ENCODE measurements at regions not wholly inside any gene's neighbourhood (a gene's known extent, or its start where the extent isn't known, plus 50 kb on each side); places are given as distances from the start of the nearest gene placed in this dataset.

DNA sequence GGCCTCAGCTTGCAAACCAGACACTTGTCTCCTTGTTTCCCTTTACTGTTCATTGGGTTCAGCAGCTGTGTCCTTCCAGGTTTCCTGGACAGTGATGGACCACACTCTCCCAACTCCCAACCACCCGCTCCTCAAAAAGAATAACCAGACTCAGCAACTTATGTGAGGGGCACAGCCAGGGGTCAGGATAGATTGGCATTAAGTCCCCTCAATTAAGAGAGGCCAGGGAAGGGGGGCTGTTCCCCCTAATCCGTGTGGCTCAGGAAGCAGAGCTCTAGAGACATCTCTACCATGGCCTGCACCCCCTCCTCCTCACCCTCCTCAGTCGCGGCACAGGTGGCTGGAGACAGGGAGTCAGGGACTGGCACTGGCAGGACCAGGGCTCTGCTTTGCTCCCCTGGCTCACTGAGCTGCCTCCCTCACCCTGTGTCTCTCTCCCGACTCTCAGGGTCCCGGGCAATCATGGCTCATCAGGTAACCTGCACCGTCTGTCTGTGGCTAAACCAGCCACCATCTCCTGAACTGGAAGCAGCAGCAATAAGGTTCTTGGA is 111.7 kb downstream of the ZNF280B start:
- DNase-seq, result no peak

DNA sequence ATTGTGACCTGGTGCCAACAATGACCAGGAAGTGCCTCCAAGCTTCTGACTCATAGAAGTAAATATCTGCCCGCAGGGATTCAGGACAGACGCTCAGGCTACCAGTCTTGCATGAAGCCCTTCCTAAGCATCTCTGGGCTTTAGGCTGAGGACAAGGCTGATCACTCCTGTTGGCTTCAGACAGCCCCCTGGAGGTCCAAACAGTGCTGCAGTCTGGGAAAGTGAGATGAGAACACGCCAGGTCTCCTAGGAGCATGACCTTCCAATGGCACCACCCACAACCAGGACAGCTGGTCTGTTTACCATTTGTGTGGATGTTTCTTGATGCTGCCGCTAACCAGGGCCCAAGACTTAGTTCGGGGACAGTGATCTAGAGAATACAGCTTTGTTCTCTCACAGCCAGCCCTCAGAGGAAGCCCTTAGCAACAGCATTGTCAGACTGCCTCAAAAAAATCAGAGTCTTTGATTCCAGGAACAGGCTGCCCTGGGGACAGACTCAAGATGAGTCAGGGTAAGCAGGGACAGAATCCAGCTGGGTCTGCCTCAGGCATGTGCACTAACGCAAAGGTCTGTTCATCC is 111.2 kb downstream of the ZNF280B start:
- no peak for DNase-seq

DNA sequence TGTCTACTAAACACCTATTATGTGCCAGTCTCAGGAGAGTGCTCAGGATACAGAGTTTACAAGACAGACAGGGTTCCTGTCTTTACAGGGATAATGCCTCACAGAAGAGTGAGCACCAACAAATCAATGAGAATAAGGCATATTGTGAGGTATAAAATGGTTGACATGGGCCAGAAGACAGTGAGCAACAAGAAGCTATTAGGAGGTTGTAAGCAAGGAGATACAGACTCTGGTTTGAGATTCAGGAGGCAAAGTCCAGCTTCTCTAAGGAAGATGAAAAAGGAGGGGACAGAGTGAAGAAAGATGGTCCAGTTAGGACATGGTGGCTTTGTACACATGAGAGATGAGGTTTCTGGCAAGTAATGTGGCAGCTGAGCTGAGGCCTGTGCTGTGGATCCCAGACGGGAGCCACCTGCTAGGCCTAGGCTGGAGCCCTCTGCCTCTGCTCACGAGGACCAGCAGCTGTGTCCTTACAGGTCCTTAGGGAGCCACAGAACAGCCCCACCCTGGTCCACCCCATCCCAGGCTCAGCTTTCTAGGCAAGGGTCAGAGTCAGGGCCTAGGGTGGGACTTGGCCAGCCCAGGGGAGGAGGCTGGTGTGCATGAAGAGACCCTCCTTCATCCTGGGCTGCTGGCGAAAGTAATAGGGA is 110.5 kb downstream of the ZNF280B start:
- DNase-seq, result no peak

DNA sequence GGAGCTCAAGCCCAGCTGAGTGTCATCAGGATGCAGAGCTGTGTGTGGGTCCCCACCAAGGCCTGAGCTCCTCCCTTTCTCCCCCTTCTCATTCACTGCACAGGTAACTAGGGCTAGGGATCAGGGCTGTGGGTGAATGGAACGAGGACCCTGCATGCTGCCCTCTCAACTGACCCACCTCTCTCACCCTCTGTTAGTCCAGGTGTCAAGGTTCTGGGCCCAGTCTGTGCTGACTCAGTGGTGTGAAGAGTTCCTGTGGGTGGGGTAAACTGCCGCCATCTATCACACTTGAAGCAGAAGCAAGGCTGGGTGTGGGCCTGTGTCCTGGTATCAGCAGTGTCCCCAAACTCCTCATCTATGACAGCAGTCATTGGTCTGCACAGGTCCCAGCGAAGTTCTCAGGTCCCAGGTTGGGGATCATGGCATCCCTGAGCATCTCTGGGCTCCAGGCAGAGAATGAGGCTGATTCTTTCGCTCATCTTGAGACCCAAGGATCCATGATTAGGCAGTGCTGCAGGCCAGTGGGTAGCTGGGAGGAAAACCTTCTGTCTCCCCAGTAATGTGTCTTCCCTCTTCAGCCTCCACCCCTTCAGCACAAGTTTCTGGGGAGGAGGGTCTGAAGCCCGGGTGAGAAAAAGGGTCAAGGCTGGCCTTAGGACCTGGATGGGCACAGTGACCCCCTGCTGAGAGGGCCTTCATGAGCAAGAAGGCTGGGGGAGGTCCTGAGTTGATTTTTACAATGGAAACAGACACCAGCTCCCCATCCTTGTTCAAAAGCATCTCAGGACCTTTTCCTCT is 109.8 kb downstream of the ZNF280B start:
- DNase-seq, result no peak

DNA sequence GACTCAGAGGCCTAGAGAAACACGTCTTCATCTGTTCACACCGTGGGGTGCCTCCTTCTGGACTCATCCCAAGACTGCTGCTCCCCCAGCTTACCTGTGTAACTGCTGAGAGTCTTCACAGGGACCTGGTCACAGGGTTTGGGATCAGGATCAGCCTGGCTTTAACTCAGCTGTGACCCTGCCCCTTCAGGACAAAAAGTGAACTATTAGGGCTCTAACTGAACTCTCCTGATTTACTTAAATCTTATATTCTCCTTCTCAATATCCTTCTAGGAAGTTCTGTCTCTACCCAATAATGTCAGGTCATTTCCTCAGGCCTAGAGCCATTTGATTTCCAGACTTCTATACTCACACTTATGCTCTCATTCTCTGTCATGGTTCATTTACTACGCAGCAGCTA is 108.4 kb downstream of the ZNF280B start:
- no peak for DNase-seq

DNA sequence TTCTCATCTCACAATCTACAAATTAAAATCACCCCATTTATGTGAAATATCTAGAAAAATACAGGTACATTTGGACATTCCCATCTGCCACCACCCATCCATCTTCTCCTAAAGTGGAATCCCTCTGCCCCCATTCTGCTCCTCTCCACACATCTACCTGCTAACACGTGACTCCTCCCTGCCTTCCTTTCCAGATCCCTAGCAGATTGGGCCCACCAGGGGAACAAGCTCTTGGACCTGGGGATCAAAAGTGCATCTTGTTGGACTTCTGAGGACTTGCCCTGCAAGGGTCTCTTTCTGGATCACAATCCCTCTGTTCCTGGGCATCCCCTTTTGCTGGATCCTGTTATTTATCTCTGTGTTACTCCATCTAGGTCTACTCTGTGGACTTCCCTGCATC is 107.6 kb downstream of the ZNF280B start:
- no peak for DNase-seq

DNA sequence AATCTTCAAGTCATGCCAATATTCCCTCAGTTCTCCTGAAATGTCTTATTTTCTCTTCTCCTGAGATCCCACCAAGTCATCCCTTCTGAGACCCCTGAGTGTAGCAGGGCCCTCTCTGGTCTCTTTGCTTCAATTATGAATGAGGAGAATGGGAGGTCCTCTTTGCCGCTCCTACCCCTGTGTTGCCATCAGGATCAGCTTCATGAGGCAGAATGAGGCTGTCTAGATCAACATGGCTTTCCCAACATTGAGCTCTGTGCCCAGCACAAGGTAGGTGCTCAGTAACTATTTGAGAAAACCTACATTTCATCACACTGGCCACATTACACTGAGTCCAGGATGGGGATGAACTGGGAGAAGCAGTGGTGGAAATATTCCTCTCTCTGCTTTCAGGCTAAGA is 107.2 kb downstream of the ZNF280B start:
- DNase-seq, result no peak

DNA sequence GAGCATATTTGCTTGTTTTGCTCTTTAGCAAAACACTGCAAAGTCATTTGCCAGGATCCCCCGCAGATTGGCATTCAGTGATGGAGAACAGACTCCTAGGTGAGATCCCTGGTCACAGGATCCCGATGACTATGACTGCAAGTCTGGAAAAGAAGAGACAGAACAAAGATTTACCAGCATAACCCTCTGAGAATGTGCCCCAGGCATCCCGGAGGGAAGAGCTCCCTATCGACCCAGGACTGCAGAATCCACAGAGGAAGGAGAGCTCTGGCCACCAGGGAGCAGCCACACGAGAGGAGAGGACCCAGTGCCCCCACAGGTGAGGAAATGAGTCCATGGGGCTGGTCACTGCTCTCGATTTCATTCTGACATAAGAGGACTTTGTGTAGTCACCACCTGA is 105.2 kb downstream of the ZNF280B start:
- no peak for DNase-seq

DNA sequence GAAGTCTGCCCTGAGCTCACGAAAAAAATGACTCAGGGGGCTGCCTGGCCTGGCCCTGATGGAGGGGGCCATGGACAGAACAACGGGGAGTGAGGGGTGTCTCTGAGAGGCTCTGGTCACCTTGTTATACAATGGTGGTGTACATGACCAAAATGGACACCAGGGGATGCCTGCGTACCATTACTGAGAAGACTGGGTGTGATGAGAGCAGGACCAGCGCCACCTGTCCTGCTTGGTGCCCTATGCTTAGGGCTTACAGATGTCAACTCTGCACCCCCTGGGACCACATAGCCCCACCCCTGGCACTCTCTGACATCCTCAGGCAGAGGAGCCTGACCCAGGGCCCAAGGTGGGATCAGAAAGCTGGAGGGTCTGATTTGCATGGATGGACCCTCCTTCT is 104.8 kb downstream of the ZNF280B start:
- DNase-seq, result no peak

DNA sequence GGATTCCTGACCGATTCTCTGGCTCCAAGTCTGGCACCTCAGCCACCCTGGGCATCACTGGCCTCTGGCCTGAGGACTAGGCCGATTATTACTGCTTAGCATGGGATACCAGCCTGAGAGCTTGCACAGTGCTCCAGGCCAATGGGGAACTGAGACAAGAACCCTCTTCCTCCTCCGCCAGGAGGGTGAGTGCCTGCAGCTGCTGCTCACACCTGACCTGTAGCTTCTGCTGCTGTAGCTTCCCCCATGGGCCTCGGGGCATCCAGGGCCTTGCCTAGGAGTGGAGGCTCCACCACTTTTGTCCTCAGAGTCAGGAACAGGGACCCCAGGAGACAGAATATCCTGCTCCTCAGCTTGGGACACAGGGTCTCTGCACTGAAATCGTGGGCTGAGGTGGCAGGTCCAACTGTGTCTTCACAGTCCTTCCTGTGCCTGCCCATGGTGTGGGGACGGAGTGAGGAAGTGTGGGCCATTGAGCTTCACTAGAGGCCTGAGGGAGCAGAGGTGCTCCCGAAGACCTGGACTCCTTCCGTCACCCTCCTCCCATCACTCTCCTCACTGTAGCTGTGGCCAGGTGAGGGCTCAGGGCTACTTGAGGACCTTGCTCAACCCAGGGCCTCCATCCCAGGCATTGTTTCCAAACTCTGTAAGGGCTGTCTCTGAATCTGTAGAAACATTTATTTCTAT is 103.8 kb downstream of the ZNF280B start:
- DNase-seq, result no peak

DNA sequence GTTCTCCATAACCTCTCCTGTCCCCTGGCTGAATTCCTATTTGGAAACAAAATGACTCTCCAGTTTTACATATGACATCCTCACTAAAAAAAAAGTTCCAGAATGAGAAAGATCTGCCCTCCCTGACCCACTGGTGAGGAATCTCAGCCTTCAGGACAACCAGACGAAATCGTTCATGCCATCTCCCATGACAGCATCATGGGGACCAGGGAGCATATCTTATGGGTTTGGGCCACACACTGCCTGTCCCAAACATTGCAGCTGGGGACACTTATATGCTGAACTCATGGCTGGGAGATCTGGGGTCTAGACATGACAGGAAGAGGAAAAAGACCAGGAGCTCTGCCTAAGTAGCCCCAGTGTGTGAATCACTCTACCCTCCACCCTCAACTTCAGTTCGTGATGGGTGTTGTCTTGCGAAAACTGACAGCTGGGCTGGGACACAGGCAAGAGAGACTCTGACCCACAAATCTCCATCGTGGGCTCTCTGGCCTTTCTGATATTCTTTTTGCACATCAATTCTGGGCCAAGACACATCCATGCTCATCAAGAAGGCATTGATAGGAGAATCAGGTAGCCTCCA is 102.0 kb downstream of the ZNF280B start:
- DNase-seq, result no peak

DNA sequence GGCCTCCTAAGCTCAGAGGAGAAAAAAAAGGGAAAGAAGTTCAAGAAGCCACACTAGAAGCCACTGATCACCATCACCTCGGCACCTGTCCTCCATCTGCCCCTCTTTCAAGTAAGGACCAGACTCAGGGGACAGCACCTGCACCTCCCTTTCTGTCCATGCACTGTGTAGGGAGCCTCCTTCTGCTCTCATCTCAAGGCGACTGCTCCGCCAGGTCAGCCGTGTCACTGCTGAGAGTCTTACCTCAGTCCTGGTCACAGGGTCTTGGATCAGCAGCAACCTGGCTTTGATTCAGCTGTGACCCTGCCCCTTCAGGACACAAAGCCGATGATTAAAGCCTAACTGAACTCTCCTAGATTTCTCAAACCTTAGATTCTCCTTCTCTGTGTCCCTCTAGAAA is 101.5 kb downstream of the ZNF280B start:
- DNase-seq, result no peak

DNA sequence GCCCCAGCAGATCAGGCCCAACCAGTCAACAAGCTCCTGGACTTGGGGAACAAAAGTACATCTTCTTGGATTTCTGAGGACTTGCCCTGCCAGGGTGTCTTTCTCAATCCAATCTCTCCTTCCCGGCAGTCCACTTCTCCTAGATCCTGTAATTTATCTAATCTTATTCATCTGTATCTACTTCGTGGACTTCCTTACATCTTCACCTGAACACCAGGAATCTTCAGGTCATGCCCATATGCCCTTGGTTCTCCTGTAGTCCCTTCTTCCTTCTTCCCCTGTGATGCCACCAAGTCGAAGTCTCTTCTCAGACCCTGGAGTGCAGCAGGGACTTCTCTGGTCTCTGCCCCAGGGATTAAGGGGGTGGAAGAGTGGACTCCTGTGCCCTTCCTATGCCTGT is 100.3 kb downstream of the ZNF280B start:
- DNase-seq, result no peak

DNA sequence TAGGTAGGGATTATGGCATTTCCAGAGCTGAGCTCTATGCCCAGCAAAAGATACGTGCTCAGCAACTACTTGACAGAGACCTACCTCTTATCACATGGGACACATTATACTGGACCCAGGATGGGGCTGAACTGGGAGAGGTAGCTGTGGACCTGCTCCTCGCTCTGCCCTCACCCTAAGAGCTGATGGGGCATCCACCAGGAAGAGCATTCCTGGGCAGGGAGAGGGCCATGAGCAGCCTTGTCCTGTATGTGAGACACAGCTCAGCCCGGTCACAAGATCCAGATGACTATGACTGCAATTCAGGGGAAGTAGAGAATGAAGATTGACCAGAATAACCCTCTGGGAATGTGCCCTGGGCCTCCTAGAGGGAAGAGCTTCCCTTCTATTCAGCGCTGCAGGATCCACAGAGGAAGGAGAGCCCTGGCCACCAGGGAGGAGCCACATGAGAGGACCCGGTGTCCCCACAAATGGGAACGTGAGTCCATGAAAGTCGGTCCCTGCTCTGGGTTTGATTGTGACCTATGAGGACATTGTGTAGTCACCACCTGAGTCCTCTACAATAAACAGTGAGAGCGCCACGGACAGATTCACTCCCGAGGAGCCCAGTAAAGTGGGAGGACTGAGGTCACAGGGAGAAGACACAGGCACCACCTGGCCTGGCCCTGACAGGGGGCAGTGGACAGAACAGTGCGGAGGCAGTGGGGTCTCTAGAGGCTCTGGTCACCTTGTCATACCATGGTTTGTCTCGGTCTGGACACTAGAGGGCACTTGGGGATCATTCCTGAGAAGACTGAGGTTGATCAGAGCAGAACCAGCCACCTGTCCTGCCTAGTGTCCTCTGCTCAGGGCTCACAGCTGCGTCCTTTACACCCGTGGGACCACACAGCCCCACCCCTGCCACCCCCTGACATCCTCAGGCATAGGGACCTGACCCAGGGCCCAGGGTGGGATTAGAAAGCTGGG is 99.5 kb downstream of the ZNF280B start:
- no peak for DNase-seq

DNA sequence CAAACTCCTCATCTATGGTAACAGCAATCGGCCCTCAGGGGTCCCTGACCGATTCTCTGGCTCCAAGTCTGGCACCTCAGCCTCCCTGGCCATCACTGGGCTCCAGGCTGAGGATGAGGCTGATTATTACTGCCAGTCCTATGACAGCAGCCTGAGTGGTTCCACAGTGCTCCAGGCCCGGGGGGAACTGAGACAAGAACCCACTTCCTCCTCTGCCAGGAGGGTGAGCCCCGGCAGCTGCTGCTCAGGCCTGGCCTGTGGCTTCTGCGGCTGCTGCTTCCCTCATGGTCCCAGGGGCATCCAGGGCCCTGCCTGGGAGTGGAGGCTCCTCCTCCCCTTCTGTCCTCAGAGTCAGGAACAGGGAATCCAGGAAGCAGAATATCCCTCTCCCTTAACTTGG is 98.4 kb downstream of the ZNF280B start:
- DNase-seq, result no peak

DNA sequence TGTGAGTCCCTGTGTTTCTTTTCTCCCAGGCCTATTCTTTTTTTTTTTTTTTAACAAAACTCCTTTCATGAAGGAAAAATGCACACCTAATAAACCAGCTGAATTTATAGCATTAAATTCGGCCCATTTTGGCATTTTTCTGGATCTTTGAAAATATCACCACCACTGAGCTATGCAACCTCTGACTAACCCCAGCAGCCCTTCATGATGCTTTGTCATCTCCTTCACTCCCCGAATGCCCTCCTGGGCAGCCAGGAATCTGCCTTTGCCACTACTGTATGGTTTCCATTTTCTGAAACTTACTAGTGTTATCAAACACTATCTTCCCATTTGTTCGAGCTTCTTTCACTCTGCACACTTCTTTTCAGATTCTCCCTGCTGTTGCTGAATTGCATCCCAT is 97.9 kb downstream of the ZNF280B start:
- DNase-seq, result no peak

DNA sequence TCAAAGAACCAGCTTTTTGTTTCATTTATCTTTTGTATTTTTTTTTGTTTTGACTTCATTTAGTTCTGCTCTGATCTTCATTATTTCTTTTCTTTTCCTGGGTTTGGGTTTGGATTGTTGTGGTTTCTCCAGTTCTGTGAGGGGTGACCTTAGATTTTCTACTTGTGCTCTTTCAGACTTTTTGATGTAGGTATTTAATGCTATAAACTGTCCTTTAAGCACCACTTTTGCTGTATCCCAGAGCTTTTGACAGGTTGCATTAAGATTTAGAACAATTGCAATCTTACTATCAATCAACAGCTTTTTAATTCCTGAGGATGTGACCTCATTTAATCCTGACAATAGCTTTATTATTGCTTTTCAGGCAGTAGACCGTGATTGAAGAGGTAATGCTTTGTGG is 94.3 kb downstream of the ZNF280B start:
- no peak for DNase-seq

DNA sequence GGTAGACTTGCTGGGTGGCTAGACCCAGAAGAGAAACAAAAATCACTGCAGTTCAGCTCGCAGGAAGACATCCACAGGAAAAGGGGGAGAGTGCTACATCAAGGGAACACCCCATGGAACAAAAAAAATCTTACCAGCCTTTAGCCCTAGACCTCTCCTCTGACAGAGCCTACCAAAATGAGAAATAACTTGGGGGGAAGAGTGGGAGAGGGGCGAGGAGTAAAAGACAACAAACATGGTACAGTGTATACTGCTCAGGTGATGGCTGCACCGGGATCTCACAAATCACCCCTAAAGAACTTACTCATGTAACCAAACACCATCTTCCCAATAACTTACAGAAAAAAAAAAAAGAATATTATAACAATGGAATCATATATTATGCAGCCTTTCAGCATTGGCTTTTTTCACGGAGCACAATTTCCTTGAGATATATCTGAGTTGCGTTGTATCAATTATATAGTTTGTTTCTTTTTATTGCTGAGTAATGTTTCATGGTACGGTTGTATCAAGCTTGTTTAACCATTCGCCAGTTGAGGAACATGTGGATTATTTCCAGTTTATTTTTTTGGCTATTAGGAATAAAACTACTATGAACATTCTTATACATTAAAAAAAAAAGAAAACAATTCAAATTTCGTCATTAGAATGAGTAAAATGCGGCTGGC is 90.9 kb downstream of the ZNF280B start:
- DNase-seq, result no peak

DNA sequence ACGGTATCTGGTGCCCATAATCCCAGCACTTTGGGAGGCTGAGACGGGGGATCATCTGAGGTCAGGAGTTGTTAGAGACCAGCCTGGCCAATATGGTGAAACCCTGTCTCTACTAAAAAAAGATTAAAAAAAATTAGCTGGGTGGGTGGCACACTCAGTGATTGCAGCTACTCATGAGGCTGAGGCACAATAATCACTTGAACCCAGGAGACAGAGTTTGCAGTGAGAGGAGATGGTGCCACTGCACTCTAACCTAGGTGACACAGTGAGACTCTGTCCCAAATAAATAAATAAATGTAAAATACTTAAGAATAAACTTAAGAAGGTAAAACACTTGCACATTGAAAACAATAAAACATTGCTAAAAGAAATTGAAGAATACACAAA is 90.4 kb downstream of the ZNF280B start:
- no peak for DNase-seq

DNA sequence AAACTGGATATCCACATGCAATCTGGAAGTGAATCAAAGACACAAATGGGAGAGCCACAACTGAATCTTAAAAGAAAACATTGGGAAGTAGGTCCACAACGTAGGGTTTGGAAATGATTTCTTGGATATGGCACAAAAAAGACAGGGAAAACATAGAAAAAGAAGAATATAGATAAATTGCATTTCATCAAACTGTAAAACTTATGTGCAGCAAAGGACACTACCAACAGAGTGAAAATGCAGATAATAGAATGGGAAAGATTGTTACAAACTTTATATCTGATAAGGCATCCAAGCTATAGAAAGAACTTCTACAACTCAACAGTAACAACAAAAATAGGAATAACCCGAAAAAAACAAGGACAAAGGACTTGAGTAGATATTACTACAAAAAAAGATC is 89.6 kb downstream of the ZNF280B start:
- no peak for DNase-seq

DNA sequence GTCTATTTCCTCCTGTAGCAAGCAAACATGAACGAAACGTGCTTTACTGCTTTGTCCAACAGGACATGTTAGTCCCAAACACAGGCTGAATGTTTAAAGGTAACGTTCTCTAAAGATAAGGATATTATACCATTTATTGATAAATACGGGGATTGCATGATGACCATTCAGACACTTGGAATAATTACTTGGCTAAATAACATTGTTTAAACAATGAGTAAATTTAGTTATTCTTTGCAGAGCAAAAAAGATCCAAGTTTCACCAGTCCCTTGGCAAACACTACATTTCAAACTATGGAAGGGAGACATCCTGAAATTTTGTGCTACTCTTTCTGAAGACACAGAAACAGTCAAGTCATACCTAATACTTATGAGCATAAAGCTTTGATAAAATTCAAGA is 88.0 kb downstream of the ZNF280B start:
- no peak for DNase-seq

All from skin of body (tissue), 1 donor.